ENCODE measurements at regions not wholly inside any gene's neighbourhood (a gene's known extent, or its start where the extent isn't known, plus 50 kb on each side); places are given as distances from the start of the nearest gene placed in this dataset.

- Histone ChIP-seq H3K14ac (replicated peaks; ENCODE audit: low read depth, low read length) (no peak overlapping the region), H3K9me3 (ENCODE audit: control insufficient read depth, insufficient read depth, low read length) (peaks cover 6% of the 10 kb centered on the region; the same call in 1 of the 2 replicates), H3K9me1 (ENCODE audit: insufficient read depth, low read length) (no peaks in the 10 kb centered on the region), H2AFZ (replicated peaks; ENCODE audit: low read length, poor library complexity) (no peak overlapping the region), H3K23ac (ENCODE audit: low read depth, low read length) (no peak overlapping the region), H3K4me1 (ENCODE audit: control insufficient read depth, insufficient read depth, low read length) (no peaks in the 10 kb centered on the region), H3K18ac (ENCODE audit: low read depth, low read length) (no peak overlapping the region), H2BK120ac (ENCODE audit: low read depth, low read length) (no peak overlapping the region), H2BK5ac (ENCODE audit: low read depth, low read length, poor library complexity, severe bottlenecking) (no peak overlapping the region), H4K5ac (ENCODE audit: low read depth, low read length) (no peak overlapping the region), H3K4me2 (ENCODE audit: low read depth, low read length) (no peak overlapping the region), H2BK20ac (ENCODE audit: low read depth, low read length) (no peak overlapping the region), H3K36me3 (ENCODE audit: control insufficient read depth, insufficient read depth, low read length) (no peaks in the 10 kb centered on the region), H3K4ac (ENCODE audit: low read depth, low read length) (no peak overlapping the region), H2AK5ac (ENCODE audit: low read depth, low read length) (no peak overlapping the region), H3K9ac (ENCODE audit: low read depth, low read length) (no peak overlapping the region), H3K27me3 (ENCODE audit: control insufficient read depth, insufficient read depth, low read length) (no peaks in the 10 kb centered on the region), H3K79me1 (ENCODE audit: low read depth in 1 of 2, low read length in 2 of 2) (no peaks in the 10 kb centered on the region), H2BK15ac (ENCODE audit: low read depth, low read length) (no peak overlapping the region), H4K91ac (ENCODE audit: insufficient read depth, low read depth, low read length) (no peak overlapping the region), H2AK9ac (replicated peaks; ENCODE audit: low read depth, low read length, poor library complexity) (no peak overlapping the region), H3K27ac (ENCODE audit: insufficient read depth, low read length) (no peak overlapping the region), H4K8ac (ENCODE audit: low read depth in 2 of 2, low read length in 2 of 2) (no peak overlapping the region), H3K4me3 (ENCODE audit: insufficient read depth, low read depth, low read length) (no peak overlapping the region), H3K56ac (ENCODE audit: extremely low read depth, insufficient read depth, low read length) (no peak overlapping the region), H4K20me1 (ENCODE audit: insufficient read depth, low read length) (no peaks in the 10 kb centered on the region)
- ATAC-seq (ENCODE audit: low read depth), result no peak
- intact Hi-C loops (cut with micrococcal nuclease) (no loop called here), dilution Hi-C loops (cut with HindIII; ENCODE audit: low sequenced_read_pairs, unreplicated experiment) (no loop called here), in situ Hi-C loops (cut with MboI; ENCODE audit: low sequenced_read_pairs) (no loop called here)
- no CpG with 5 or more reads among the region's 6 CpGs for WGBS, 2 experiments (ENCODE audit: extremely low coverage in 2 of 2, insufficient read length in 1 of 2)
- no TSS peak for BruUV-seq (replicated peaks)
- TF ChIP-seq RAD21 (IDR thresholded peaks at IDR 0.05; ENCODE audit: low read length) (no peak), RCOR1 (IDR thresholded peaks at IDR 0.05; ENCODE audit: insufficient replicate concordance, low read length) (no peak), CTCF (conservative IDR thresholded peaks at IDR 0.05; ENCODE audit: low read depth, low read length) (no peak), USF2 (IDR thresholded peaks at IDR 0.05; ENCODE audit: low read depth, low read length) (no peak), FOS (IDR thresholded peaks at IDR 0.05; ENCODE audit: low read depth, low read length) (no peak), POLR2A (IDR thresholded peaks at IDR 0.05; ENCODE audit: low read depth, low read length) (no peak), CHD1 (IDR thresholded peaks at IDR 0.05; ENCODE audit: low read depth, low read length) (no peak), RFX5 (IDR thresholded peaks at IDR 0.05; ENCODE audit: low read depth, low read length) (no peak), MXI1 (IDR thresholded peaks at IDR 0.05; ENCODE audit: borderline replicate concordance, low read depth, low read length) (no peak), CEBPB (IDR thresholded peaks at IDR 0.05; ENCODE audit: low read depth, low read length) (no peak), MAFK (IDR thresholded peaks at IDR 0.05; ENCODE audit: low read depth, low read length) (no peak), MAZ (IDR thresholded peaks at IDR 0.05; ENCODE audit: borderline replicate concordance, low read depth, low read length) (no peak), SMC3 (IDR thresholded peaks at IDR 0.05; ENCODE audit: low read depth, low read length) (no peak), ELK1 (IDR thresholded peaks at IDR 0.05; ENCODE audit: borderline replicate concordance, low read depth, low read length) (no peak), NFE2L2 (IDR thresholded peaks at IDR 0.05; ENCODE audit: low read depth, low read length) (no peak), BHLHE40 (IDR thresholded peaks at IDR 0.05; ENCODE audit: low read depth, low read length) (no peak)
- CTCF ChIA-PET, result no interaction called here
- DNase-seq, result no peak
- POLR2A ChIA-PET (ENCODE audit: unreplicated experiment), result no interaction called here
These were observed 115.1 kb downstream of the GALC start for GRCh38 chr14:87877877-87878276.

Data from IMR-90 (cell line).